A673 (cell line): ENCODE measurements at regions not wholly inside any gene's neighbourhood (a gene's known extent, or its start where the extent isn't known, plus 50 kb on each side); places are given as distances from the start of the nearest gene placed in this dataset.

Experiments
- BruUV-seq: library from RNA; stranded (reverse); fragments of 400-500 nt; replicated peaks from 2 replicates; lab custom pipeline; 2021; lab: Mats Ljungman, UMichigan
- CTCF ChIA-PET: fragments of 300-600 bp; sonication (Branson Sonifier 250); formaldehyde crosslinking; loops from one replicate; lab custom pipeline; 2022; ENCODE audit warnings: antibody characterized with exemption; lab: Charles Lee
- POLR2A ChIA-PET: fragments of 300-600 bp; sonication (Branson Sonifier 250); formaldehyde crosslinking; loops from one replicate; lab custom pipeline; 2022; ENCODE audit warnings: antibody characterized with exemption; ENCODE audit not compliant: low non-redundant PET; lab: Charles Lee
- DNase-seq: peaks from one replicate; pipeline ENCODE4 v3.0.0-alpha.2; 2015; ENCODE audit warnings: low spot score
- H3K27ac ChIP-seq: fragments of 200-600 bp; sonication (generic); 2 replicates; pipeline ENCODE4 v1.5.1; 2016; ENCODE audit warnings: mixed run types, low read depth, mild to moderate bottlenecking, mixed read lengths, antibody characterized with exemption, low read length; ENCODE audit not compliant: poor library complexity, severe bottlenecking
- H3K27me3 ChIP-seq: fragments of 200-600 bp; sonication (generic); replicated peaks from 2 replicates; pipeline ENCODE4 v1.6.1; 2017; ENCODE audit warnings: mixed run types, low read depth, mild to moderate bottlenecking, mixed read lengths, antibody characterized with exemption, low read length; ENCODE audit not compliant: insufficient read depth, poor library complexity
- H3K36me3 ChIP-seq: fragments of 200-600 bp; sonication (generic); 2 replicates; pipeline ENCODE4 v1.6.1; 2016; ENCODE audit warnings: mixed run types, mild to moderate bottlenecking, mixed read lengths, antibody characterized with exemption, low read length; ENCODE audit not compliant: insufficient read depth, poor library complexity, severe bottlenecking
- H3K4me1 ChIP-seq: fragments of 200-600 bp; sonication (generic); 2 replicates; pipeline ENCODE4 v1.6.1; 2017; ENCODE audit warnings: mixed run types, mild to moderate bottlenecking, mixed read lengths, antibody characterized with exemption, low read length; ENCODE audit not compliant: insufficient read depth, poor library complexity, severe bottlenecking
- H3K4me3 ChIP-seq: fragments of 200-600 bp; sonication (generic); 2 replicates; pipeline ENCODE4 v1.5.1; 2016; ENCODE audit warnings: low read depth, mixed run types, mild to moderate bottlenecking, mixed read lengths, low read length; ENCODE audit not compliant: poor library complexity, severe bottlenecking
- H3K9me3 ChIP-seq: fragments of 200-600 bp; sonication (generic); 2 replicates; pipeline ENCODE4 v1.6.1; 2016; ENCODE audit warnings: mixed run types, low read depth, mild to moderate bottlenecking, mixed read lengths, antibody characterized with exemption, low read length; ENCODE audit not compliant: poor library complexity, severe bottlenecking
- EZH2 ChIP-seq: fragments of 200-600 bp; sonication (generic); IDR thresholded peaks from 2 replicates; pipeline ENCODE4 v1.6.1; 2017; ENCODE audit warnings: borderline replicate concordance, low read depth, mild to moderate bottlenecking, mixed read lengths, antibody characterized with exemption, low read length; ENCODE audit not compliant: poor library complexity, severe bottlenecking
- intact Hi-C: fragments of 100-400 bp; cut with micrococcal nuclease; formaldehyde crosslinking; loops from one replicate; pipeline ENCODE4 v1.10.0; 2022; ENCODE audit not compliant: unreplicated experiment
- TF ChIP-seq, protein P1 (sequence below): fragments of 300-800, 200-600 bp; sonication (generic); conservative IDR thresholded peaks from 2 replicates; pipeline ENCODE4 v1.5.1; 2017; ENCODE audit warnings: low read depth, mild to moderate bottlenecking, antibody characterized with exemption, low read length, moderate library complexity, mixed read lengths

- BruUV-seq = no TSS peak
- H3K4me3 ChIP-seq = no peak overlapping the region
- CTCF ChIA-PET = no interaction called here
- POLR2A ChIA-PET = no interaction called here
- no peaks in the 10 kb centered on the region for H3K9me3 ChIP-seq
- no peak for DNase-seq
- TF ChIP-seq, protein P1, sequence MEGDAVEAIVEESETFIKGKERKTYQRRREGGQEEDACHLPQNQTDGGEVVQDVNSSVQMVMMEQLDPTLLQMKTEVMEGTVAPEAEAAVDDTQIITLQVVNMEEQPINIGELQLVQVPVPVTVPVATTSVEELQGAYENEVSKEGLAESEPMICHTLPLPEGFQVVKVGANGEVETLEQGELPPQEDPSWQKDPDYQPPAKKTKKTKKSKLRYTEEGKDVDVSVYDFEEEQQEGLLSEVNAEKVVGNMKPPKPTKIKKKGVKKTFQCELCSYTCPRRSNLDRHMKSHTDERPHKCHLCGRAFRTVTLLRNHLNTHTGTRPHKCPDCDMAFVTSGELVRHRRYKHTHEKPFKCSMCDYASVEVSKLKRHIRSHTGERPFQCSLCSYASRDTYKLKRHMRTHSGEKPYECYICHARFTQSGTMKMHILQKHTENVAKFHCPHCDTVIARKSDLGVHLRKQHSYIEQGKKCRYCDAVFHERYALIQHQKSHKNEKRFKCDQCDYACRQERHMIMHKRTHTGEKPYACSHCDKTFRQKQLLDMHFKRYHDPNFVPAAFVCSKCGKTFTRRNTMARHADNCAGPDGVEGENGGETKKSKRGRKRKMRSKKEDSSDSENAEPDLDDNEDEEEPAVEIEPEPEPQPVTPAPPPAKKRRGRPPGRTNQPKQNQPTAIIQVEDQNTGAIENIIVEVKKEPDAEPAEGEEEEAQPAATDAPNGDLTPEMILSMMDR = no peak
- TF ChIP-seq EZH2 = no peak
- intact Hi-C loops = no loop called here
- H3K27me3 ChIP-seq = peaks cover 19% of the 10 kb centered on the region
- no peak overlapping the region for H3K27ac ChIP-seq
- H3K4me1 ChIP-seq = no peaks in the 10 kb centered on the region
- H3K36me3 ChIP-seq = no peaks in the 10 kb centered on the region
Measured at GRCh38 chr1:207968521-207969009, 57.6 kb upstream of the CD34 start.

DNA sequence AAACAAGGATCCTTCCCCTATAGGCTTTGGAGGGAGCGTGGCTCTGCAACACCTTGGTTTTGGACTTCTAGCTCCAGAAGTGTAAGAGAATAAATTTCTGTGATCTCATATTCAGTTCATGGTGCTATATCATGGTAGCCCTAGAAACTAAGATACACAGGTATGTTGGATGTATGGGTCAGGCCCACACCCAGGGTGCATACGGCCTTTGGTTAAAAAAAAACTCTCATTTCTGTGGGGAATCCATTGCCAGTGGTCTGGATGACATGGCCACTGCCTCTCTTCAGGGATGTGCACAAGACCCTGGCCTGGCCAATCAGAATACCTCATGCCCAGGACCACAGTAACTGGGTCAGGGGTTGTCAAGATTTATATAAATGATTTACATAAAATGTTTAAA is 56.8 kb upstream of the CD34 start:
- Histone ChIP-seq H3K27me3 (peaks cover 11% of the 10 kb centered on the region), H3K27ac (no peak overlapping the region), H3K4me3 (no peak overlapping the region), H3K9me3 (no peaks in the 10 kb centered on the region), H3K36me3 (no peaks in the 10 kb centered on the region), H3K4me1 (peaks cover 5% of the 10 kb centered on the region)
- no TSS peak for BruUV-seq
- ChIA-PET CTCF (no interaction called here), POLR2A (no interaction called here)
- DNase-seq = no peak
- intact Hi-C loops = no loop called here
- TF ChIP-seq, protein P1 = no peak
- no peak for TF ChIP-seq EZH2

GRCh38 chr1:207966521-207966920 is 55.6 kb upstream of the CD34 start:
- Histone ChIP-seq H3K27ac (no peak overlapping the region), H3K4me1 (peaks cover 5% of the 10 kb centered on the region), H3K27me3 (peaks cover 4% of the 10 kb centered on the region), H3K4me3 (no peak overlapping the region), H3K36me3 (no peaks in the 10 kb centered on the region), H3K9me3 (no peaks in the 10 kb centered on the region)
- ChIA-PET POLR2A (no interaction called here), CTCF (no interaction called here)
- DNase-seq = no peak
- intact Hi-C loops = no loop called here
- no TSS peak for BruUV-seq
- TF ChIP-seq, protein P1 = no peak
- TF ChIP-seq EZH2 = no peak
